C4-2B (cell line): ENCODE measurements at regions not wholly inside any gene's neighbourhood (a gene's known extent, or its start where the extent isn't known, plus 50 kb on each side); places are given as distances from the start of the nearest gene placed in this dataset.

ENCODE experiments used
- ZFX ChIP-seq: fragments of 450-650 bp; IDR thresholded peaks from 2 replicates; pipeline ENCODE4 v1.6.1; 2017
- TF ChIP-seq, protein P1 (sequence below): fragments of 450-650 bp; conservative IDR thresholded peaks from 2 replicates; pipeline ENCODE4 v1.5.1; 2017; ENCODE audit warnings: mild to moderate bottlenecking

DNA sequence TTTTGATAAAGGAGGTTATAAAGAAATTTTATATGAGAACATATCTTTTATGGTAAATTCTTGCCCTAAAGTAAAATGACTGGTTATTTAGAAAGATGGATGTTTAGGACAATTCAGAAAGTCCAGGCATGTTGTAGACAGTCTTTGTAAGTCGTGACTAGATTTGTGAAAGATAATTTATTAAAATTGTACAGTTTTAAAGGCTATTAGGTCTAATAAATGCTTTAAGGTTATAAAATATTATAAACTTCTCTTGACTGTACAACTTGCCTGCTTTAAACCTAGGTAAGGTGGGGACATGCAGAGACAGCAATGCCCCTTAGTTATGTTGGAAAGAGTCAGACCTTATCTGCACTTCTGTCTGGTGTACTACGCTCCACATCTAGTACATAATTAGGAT is 933.5 kb downstream of the SI start:
- TF ChIP-seq, protein P1, sequence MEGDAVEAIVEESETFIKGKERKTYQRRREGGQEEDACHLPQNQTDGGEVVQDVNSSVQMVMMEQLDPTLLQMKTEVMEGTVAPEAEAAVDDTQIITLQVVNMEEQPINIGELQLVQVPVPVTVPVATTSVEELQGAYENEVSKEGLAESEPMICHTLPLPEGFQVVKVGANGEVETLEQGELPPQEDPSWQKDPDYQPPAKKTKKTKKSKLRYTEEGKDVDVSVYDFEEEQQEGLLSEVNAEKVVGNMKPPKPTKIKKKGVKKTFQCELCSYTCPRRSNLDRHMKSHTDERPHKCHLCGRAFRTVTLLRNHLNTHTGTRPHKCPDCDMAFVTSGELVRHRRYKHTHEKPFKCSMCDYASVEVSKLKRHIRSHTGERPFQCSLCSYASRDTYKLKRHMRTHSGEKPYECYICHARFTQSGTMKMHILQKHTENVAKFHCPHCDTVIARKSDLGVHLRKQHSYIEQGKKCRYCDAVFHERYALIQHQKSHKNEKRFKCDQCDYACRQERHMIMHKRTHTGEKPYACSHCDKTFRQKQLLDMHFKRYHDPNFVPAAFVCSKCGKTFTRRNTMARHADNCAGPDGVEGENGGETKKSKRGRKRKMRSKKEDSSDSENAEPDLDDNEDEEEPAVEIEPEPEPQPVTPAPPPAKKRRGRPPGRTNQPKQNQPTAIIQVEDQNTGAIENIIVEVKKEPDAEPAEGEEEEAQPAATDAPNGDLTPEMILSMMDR = no peak
- no peak for TF ChIP-seq ZFX
